ENCODE measurements at regions not wholly inside any gene's neighbourhood (a gene's known extent, or its start where the extent isn't known, plus 50 kb on each side); places are given as distances from the start of the nearest gene placed in this dataset.

- DNase-seq, result no peak
Measured at GRCh38 chr22:49155770-49156580, 671.7 kb downstream of the BRD1 start.

- DNase-seq, result no peak
Measured at GRCh38 chr22:49155039-49155769, 672.5 kb downstream of the BRD1 start.

- DNase-seq, result no peak
Measured at GRCh38 chr22:49154433-49154832, 673.2 kb downstream of the BRD1 start.

GRCh38 chr22:49153921-49154320, 673.8 kb downstream of the BRD1 start:
- DNase-seq, result no peak

- no peak for DNase-seq
Measured at GRCh38 chr22:49152939-49153770, 674.5 kb downstream of the BRD1 start.

GRCh38 chr22:49152127-49152938, 675.3 kb downstream of the BRD1 start:
- no peak for DNase-seq

GRCh38 chr22:49151256-49152126, 676.2 kb downstream of the BRD1 start:
- no peak for DNase-seq

- no peak for DNase-seq
Measured at GRCh38 chr22:49150801-49151221, 676.9 kb downstream of the BRD1 start.

GRCh38 chr22:49149721-49150608, 677.7 kb downstream of the BRD1 start:
- DNase-seq, result no peak

- no peak for DNase-seq
Measured at GRCh38 chr22:49148895-49149418, 678.7 kb downstream of the BRD1 start.

GRCh38 chr22:49147617-49148175, 680.0 kb downstream of the BRD1 start:
- DNase-seq, result no peak

GRCh38 chr22:49147171-49147570, 680.5 kb downstream of the BRD1 start:
- no peak for DNase-seq

- no peak for DNase-seq
Measured at GRCh38 chr22:49146511-49146910, 681.2 kb downstream of the BRD1 start.

GRCh38 chr22:49143812-49144211, 683.9 kb downstream of the BRD1 start:
- no peak for DNase-seq

GRCh38 chr22:49142891-49143290, 684.8 kb downstream of the BRD1 start:
- no peak for DNase-seq

- DNase-seq, result no peak
Measured at GRCh38 chr22:49142296-49142695, 685.4 kb downstream of the BRD1 start.

- DNase-seq, result no peak
Measured at GRCh38 chr22:49141761-49142160, 685.9 kb downstream of the BRD1 start.

GRCh38 chr22:49140911-49141665, 686.6 kb downstream of the BRD1 start:
- no peak for DNase-seq
